ENCODE measurements at regions not wholly inside any gene's neighbourhood (a gene's known extent, or its start where the extent isn't known, plus 50 kb on each side); places are given as distances from the start of the nearest gene placed in this dataset.

- no peak for TF ChIP-seq POLR2AphosphoS5 (IDR thresholded peaks at IDR 0.05; ENCODE audit: low read depth, low read length)
- no peak for TF ChIP-seq REST (IDR thresholded peaks at IDR 0.05; ENCODE audit: insufficient read depth in 1 of 2, low read depth in 2 of 2, low read length in 2 of 2)
- no peak for TF ChIP-seq TAF1 (IDR thresholded peaks at IDR 0.05; ENCODE audit: borderline replicate concordance, insufficient read depth, low read length)
- no peak for TF ChIP-seq FOXP2 (optimal IDR thresholded peaks at IDR 0.05; ENCODE audit: borderline replicate concordance, extremely low read depth, extremely low read length, insufficient read depth)
- TF ChIP-seq SIN3A (IDR thresholded peaks at IDR 0.05; ENCODE audit: borderline replicate concordance, insufficient read depth, low read length) = no peak
These were observed 195.2 kb upstream of the POU3F1 start for GRCh38 chr1:38241594-38242334.

Measured in PFSK-1 (cell line).